Breast epithelium (tissue), 4 donors: ENCODE measurements at regions not wholly inside any gene's neighbourhood (a gene's known extent, or its start where the extent isn't known, plus 50 kb on each side); places are given as distances from the start of the nearest gene placed in this dataset.

Source experiments
- DNase-seq, 2 donors: peaks; one replicate each; pipeline ENCODE4 v3.0.0-alpha.2; 2019; ENCODE audit warnings: low spot score in 2 of 2
- H3K27ac ChIP-seq, 2 donors: fragments of 200-600 bp; sonication (generic) in 1 of 2; one replicate each; pipeline ENCODE4 v1.5.1; 2016 to 2019; ENCODE audit warnings: mild to moderate bottlenecking in 1 of 2
- H3K27me3 ChIP-seq, 2 donors: fragments of 200-600 bp; sonication (generic) in 1 of 2; one replicate each; pipeline versions ENCODE4 v1.5.1 to v1.6.0; 2017 to 2019; ENCODE audit warnings: control low read depth in 1 of 2, mild to moderate bottlenecking in 1 of 2
- H3K36me3 ChIP-seq: fragments of 200-600 bp; one replicate; pipeline ENCODE4 v1.5.1; 2019
- H3K4me1 ChIP-seq, 2 donors: fragments of 200-600 bp; sonication (generic); one replicate each; pipeline ENCODE4 v1.5.1; 2016 to 2019; ENCODE audit warnings: control low read depth in 1 of 2
- H3K4me3 ChIP-seq, 3 donors: fragments of 200-600 bp; sonication (generic); 1 replicate in 2 of 3; 2 replicates in 1 of 3; pipeline ENCODE4 v1.5.1; 2016 to 2019; ENCODE audit warnings: mild to moderate bottlenecking in 3 of 3, moderate library complexity in 2 of 3
- H3K9me3 ChIP-seq, 2 donors: fragments of 200-600 bp; sonication (generic) in 1 of 2; one replicate each; pipeline ENCODE4 v1.5.1; 2016 to 2019; ENCODE audit warnings: control low read depth in 1 of 2
- POLR2A ChIP-seq: fragments of 450-650 bp; IDR thresholded peaks from one replicate; pipeline ENCODE4 v1.6.1; 2016; ENCODE audit warnings: antibody characterized with exemption, mild to moderate bottlenecking, moderate library complexity
- POLR2AphosphoS5 ChIP-seq, 3 donors: sonication (generic); formaldehyde crosslinking; IDR thresholded peaks; one replicate each; pipeline ENCODE4 v1.6.1; 2017; ENCODE audit warnings: antibody characterized with exemption in 3 of 3
- intact Hi-C: fragments of 100-400 bp; cut with DNase I; formaldehyde crosslinking; loops from one replicate; pipeline ENCODE4 v1.15.1; 2023; ENCODE audit warnings: low total_unique reads
- TF ChIP-seq, protein P1 (sequence below), 3 donors: fragments of 450-650 bp; IDR thresholded peaks; one replicate each; pipeline ENCODE4 v1.5.1; 2016 to 2017; ENCODE audit warnings: antibody characterized with exemption in 3 of 3, mild to moderate bottlenecking in 3 of 3, moderate library complexity in 3 of 3

DNA sequence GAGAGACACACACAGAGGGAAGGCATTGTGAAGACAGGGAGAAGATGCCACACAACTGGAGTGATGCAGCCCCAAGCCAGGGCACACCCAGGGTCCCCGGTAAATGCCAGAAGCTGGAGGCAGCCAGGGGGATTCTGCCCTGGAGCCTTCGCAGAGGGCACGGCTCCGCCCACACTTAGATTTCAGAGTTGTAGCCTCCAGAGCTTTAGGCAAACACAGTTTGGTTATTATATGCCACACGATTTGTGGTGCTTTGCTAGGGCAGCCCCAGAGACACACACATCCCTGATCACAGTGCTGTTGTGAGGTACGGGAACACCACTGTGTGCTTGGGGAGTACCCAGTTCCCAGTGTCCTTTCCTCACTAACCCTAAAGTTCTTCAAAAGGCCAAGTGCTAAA is 280.6 kb downstream of the SMOC2 start:
- Histone ChIP-seq H3K4me3 (no peak overlapping the region), H3K27me3 (no peaks in the 10 kb centered on the region), H3K4me1 (no peaks in the 10 kb centered on the region), H3K36me3 (no peaks in the 10 kb centered on the region), H3K27ac (no peak overlapping the region), H3K9me3 (peaks cover 0 to 3% of the 10 kb centered on the region in 2 donors)
- no peak for DNase-seq
- intact Hi-C loops, result no loop called here
- TF ChIP-seq POLR2A, result no peak
- no peak for TF ChIP-seq POLR2AphosphoS5 (IDR thresholded peaks at IDR 0.05)
- TF ChIP-seq, protein P1, sequence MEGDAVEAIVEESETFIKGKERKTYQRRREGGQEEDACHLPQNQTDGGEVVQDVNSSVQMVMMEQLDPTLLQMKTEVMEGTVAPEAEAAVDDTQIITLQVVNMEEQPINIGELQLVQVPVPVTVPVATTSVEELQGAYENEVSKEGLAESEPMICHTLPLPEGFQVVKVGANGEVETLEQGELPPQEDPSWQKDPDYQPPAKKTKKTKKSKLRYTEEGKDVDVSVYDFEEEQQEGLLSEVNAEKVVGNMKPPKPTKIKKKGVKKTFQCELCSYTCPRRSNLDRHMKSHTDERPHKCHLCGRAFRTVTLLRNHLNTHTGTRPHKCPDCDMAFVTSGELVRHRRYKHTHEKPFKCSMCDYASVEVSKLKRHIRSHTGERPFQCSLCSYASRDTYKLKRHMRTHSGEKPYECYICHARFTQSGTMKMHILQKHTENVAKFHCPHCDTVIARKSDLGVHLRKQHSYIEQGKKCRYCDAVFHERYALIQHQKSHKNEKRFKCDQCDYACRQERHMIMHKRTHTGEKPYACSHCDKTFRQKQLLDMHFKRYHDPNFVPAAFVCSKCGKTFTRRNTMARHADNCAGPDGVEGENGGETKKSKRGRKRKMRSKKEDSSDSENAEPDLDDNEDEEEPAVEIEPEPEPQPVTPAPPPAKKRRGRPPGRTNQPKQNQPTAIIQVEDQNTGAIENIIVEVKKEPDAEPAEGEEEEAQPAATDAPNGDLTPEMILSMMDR (IDR thresholded peaks at IDR 0.05), result no peak

DNA sequence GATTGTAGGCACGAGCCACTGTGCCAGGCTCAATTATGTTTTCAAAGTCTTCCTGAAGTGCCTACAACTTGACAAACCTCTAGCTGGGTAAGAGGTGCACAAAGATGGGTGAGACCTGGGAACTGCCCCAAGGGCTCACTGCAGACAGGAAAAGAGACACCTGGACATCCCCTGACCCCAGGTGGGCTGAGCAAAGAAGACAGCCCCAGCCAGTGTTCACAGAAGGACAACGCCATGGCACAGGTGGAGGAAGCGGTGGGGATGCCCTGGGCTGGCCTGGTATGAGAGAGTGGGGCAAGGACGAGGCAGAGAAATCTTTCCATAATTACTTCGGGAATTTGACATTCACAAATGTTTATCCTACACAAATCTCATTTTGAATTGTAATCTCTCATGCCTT is 278.9 kb downstream of the SMOC2 start:
- H3K9me3 ChIP-seq, result peaks cover 0 to 3% of the 10 kb centered on the region in 2 donors
- DNase-seq, result no peak
- intact Hi-C loops, result loop anchor here (5.0 kb wide), 1 partner anchor 1077 kb away; no protein-coding TSS in a partner anchor
- no peaks in the 10 kb centered on the region for H3K4me1 ChIP-seq
- H3K4me3 ChIP-seq, result no peak overlapping the region
- H3K36me3 ChIP-seq, result no peaks in the 10 kb centered on the region
- no peak overlapping the region for H3K27ac ChIP-seq
- TF ChIP-seq POLR2AphosphoS5 (IDR thresholded peaks at IDR 0.05) (no peak), POLR2A (no peak)
- TF ChIP-seq, protein P1 (IDR thresholded peaks at IDR 0.05), result no peak
- H3K27me3 ChIP-seq, result no peaks in the 10 kb centered on the region

DNA sequence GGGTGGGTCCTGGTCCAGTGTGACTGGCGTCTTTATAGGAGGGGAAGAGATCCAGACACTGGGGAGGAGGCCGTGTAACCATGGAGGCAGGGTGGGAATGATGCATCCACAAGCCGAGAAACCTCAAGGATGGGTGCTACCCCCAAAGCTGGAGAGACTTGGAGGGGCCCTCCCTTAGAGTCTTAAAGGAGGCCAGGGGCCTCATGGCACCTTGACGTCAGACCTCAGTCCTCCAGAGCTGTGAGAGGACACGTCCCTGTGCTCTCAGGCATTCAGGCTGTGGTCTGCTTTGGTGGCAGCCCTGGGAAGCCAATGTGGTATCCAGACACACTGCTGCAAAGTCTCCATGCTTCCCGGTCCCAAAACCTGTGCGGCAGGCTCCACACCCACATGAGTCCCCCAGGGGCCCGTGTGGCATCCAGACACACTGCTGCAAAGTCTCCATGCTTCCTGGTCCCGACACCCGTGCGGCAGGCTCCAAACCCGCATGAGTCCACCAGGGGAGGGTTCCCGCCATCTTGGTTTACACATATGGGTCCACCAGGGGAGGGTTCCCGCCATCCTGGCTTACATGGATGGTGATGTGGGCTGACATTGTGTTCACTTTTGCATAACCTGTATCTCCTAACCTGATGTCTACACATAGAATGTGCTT is 278.0 kb downstream of the SMOC2 start:
- no peak for DNase-seq
- TF ChIP-seq POLR2AphosphoS5 (IDR thresholded peaks at IDR 0.05), result no peak
- no peak for TF ChIP-seq POLR2A
- TF ChIP-seq, protein P1 (IDR thresholded peaks at IDR 0.05), result no peak
- H3K36me3 ChIP-seq, result no peaks in the 10 kb centered on the region
- peaks cover 0 to 2% of the 10 kb centered on the region in 2 donors for H3K9me3 ChIP-seq
- intact Hi-C loops, result loop anchor here (5.0 kb wide), 1 partner anchor 1078 kb away; no protein-coding TSS in a partner anchor
- H3K27me3 ChIP-seq, result no peaks in the 10 kb centered on the region
- H3K4me3 ChIP-seq, result no peak overlapping the region
- no peak overlapping the region for H3K27ac ChIP-seq
- H3K4me1 ChIP-seq, result no peaks in the 10 kb centered on the region
